ENCODE measurements at regions not wholly inside any gene's neighbourhood (a gene's known extent, or its start where the extent isn't known, plus 50 kb on each side); places are given as distances from the start of the nearest gene placed in this dataset.

DNA sequence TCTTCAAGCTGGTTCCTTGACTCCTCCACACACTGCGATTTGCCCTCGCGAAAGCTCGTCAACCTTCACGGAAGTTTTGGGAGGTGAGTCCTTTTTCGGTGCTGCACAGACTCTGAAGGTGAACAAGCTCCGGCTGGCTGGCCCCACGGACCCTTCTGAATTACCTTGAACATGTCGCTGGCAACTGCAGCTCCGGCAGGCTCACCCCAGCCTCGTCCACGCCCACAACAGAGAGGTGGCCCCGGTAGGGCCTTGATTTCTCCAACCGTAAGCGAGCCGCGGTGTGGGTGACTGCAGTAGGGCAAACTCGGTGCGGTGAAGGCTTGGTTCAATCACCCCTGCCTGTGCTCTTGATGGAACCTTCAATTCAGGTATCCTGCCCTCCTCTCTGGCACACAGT lies 1020.7 kb upstream of the GOT2 start:
- no peak for DNase-seq

DNA sequence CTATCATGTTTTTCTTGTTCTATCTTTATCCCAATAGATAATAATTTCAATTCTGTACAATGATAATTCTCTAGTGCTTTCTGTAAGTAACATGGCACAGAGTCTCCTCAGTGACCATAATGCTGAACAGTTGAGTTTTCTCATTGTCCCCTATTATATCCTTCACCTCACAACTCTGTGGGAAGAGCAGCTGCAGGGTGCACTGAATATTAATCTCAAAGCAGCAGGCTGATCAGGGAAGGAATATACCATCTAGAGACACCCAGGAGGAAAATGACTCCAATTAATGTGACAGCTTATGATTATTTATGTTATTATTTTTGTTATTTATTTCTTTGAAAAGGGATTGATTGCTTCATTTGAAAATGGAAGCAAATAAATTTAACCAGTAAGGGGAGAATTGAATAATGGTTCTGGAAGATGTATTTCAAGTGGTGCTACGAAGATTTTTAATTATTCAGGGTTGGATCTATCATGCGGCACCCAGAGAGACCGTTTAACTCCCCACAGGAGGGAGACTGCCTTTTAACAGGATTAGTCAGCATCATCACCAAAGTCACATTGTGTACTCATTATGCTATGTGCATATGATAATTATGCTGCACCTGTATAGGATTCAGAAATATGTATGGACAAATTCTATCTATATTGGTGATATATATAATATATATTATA lies 1015.7 kb upstream of the GOT2 start:
- no peak for DNase-seq

DNA sequence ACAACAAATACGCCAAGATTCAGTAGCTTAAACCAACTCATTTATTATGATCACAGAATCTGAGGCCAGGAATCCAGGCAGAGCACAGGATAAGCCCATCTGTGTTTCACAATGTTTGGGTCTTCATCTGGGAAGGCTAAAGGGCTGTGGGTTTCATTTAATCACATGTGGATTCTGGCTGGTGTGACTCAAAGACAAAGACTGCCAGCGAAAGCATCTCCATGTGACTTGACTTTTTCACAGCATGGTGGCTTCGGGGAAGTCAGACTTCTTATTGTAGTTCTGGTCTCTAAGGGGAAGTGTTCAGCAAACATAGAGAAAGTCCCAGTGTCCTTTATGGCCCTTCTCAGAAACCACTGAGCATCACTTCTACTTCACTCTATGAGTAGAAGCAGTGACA lies 1014.4 kb upstream of the GOT2 start:
- no peak for DNase-seq

- DNase-seq: no peak
Measured at GRCh38 chr16:59743504-59743903, 1009.4 kb upstream of the GOT2 start.

GRCh38 chr16:59740858-59741257 lies 1006.7 kb upstream of the GOT2 start:
- DNase-seq: no peak

GRCh38 chr16:59737274-59737673 lies 1003.2 kb upstream of the GOT2 start:
- DNase-seq: no peak

DNA sequence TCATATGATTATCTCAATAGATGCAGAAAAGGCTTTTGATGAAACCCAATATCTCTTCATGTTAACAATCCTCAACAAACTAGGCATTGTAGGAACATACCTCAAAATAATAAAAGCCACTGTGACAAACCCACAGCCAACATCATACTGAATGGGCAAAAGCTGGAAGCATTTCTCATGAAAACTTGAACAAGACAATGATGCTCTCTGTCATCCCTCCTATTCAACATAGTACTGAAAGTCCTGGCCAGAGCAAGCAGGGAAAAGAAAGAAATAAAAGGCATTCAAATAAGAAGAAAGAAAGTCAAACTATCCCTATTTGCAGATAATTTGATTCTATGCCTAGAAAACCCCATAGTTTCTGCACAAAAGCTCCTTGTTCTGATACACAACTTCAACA lies 999.2 kb upstream of the GOT2 start:
- DNase-seq: no peak

GRCh38 chr16:59729613-59730012 lies 995.5 kb upstream of the GOT2 start:
- DNase-seq: no peak

DNA sequence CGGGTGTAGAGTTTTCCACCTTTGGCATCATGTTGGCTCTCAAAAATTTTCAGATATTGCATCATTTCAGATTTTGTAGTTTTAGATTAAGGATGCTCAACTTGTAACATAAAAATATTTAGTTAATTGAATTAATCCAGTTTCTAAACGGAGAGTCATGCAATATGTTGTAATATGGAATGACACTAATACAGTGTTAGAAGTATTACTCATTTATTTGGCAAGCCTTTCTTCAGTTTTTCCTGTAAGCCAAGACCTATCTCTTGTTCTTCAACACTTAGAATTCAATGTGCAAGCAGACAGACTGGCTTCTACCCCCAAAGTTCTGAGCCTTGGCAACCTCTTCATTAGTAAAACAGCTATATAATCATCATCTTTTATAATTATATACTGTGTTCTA lies 985.0 kb upstream of the GOT2 start:
- no peak for DNase-seq

DNA sequence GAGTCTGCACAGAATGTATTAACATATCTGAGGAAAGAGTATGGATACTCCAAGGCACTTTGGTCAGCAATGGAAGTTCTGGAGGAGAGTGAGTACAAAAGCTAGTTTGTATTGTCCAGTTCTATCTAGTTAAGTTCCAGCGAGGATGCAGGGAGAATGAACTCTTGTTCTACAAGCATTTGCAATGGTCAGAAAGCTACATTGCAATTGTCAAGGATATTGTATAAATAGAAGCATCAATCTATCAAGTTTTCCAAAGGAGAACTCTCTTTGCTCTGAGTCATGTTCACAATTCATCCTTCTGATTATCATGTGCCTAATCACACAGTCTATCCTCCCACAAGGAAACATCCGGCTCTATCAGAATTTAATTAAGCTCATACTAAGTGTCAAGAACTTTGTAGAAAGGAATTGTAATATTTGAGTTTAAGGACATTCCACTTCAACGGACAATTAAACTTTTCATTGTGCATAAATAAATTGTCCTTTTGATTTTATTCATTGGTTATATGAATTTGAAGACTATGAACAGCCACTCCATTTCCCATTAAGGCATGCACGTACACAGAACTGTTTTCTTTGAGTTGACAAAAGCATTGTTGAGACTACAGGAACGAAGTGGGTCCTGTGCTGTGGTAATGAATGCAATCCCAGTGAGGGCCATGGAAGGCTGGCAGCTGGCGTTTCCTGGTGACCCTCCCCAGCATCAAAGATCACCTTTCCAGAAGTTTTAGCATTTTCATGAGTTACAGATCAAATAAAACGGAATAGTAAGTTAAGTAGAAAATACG lies 973.5 kb upstream of the GOT2 start:
- DNase-seq: no peak

GRCh38 chr16:59701963-59702930 lies 968.1 kb upstream of the GOT2 start:
- no peak for DNase-seq

- no peak for DNase-seq
Measured at GRCh38 chr16:59699786-59700185, 965.7 kb upstream of the GOT2 start.

- DNase-seq: no peak
Measured at GRCh38 chr16:59698346-59699020, 964.4 kb upstream of the GOT2 start.

- no peak for DNase-seq
Measured at GRCh38 chr16:59697761-59698160, 963.6 kb upstream of the GOT2 start.

GRCh38 chr16:59697236-59697635 lies 963.1 kb upstream of the GOT2 start:
- no peak for DNase-seq

GRCh38 chr16:59696495-59696894 lies 962.4 kb upstream of the GOT2 start:
- DNase-seq: no peak

DNA sequence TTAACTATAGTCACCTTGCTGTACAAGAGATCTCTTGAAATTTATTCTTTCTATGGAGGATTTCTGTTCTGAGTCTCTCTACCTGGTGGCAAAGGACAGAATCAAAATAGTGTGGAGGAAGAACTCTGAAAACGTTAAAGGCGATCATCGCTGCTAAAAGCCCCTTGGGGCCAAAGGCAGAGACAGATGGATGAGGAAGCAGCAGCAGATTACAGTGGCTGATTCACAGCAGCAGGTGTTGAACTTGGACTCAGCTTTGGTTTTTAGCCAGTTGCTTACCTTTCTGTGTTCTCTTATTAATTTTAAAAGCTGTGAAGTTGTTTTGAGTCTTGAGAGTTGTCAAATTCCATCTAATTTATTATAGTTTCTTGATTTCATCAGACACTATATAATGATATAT lies 956.1 kb upstream of the GOT2 start:
- no peak for DNase-seq

DNA sequence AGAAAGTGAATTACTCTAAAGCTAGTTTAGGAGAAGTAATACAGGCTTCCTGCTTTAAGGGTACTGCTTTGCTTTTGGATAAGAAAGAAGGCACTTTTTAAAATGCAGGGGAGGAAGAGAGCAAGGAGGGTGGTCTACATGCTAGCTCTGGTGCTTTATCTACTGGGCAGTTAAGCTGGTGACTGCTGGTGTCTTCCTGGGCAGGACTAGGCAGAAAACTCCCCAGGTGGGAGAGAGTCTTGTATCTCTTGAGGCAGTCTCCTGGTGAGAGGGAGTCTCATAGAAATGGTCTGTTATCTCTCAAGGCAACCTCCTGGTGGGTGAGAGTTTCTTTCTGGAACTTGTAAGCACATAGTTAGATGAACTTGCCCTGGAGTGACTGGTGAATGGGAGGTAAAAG lies 953.9 kb upstream of the GOT2 start:
- no peak for DNase-seq

- DNase-seq: no peak
Measured at GRCh38 chr16:59686405-59686804, 952.3 kb upstream of the GOT2 start.

- DNase-seq: no peak
Measured at GRCh38 chr16:59684911-59685310, 950.8 kb upstream of the GOT2 start.

DNA sequence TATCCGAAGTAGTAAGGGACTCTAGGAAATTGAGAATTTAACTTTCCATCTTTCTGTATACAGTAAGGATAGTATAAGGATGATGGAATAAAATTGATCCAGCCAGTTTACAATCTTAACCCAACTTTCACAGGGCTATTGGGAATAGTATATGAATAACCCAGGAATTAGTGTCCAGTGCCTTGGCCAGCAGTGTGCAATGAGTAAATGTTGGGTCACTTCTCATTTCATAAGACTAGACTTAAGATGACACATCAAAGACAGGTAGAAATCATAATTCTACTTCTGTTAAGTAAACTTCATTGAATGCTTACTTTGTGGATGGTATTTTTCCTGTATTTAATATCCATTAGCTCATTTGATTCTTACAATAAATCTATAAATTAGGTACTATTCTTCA lies 949.6 kb upstream of the GOT2 start:
- no peak for DNase-seq

- no peak for DNase-seq
Measured at GRCh38 chr16:59665618-59666220, 931.6 kb upstream of the GOT2 start.

GRCh38 chr16:59658572-59658971 lies 924.5 kb upstream of the GOT2 start:
- DNase-seq: no peak

Data from islet precursor cell (in vitro differentiated cells).